PFSK-1 (cell line): ENCODE measurements at regions not wholly inside any gene's neighbourhood (a gene's known extent, or its start where the extent isn't known, plus 50 kb on each side); places are given as distances from the start of the nearest gene placed in this dataset.

ENCODE experiments used
- POLR2AphosphoS5 ChIP-seq: IDR thresholded peaks from 2 replicates; pipeline ENCODE4 v1.6.1; 2012; ENCODE audit warnings: low read depth, mild to moderate bottlenecking, control low read depth, low read length, moderate library complexity
- SIN3A ChIP-seq: IDR thresholded peaks from 2 replicates; pipeline ENCODE4 v1.6.1; 2012; ENCODE audit warnings: mild to moderate bottlenecking, low read length, moderate library complexity, borderline replicate concordance; ENCODE audit not compliant: insufficient read depth
- TAF1 ChIP-seq: IDR thresholded peaks from 2 replicates; pipeline ENCODE4 v1.6.1; 2012; ENCODE audit warnings: low read length, control low read depth, borderline replicate concordance; ENCODE audit not compliant: insufficient read depth
- TF ChIP-seq, protein P1 (sequence below), 2 experiments: IDR thresholded peaks; 2 replicates each; pipeline versions ENCODE4 v1.6.1 to v1.8.0; 2011 to 2012; ENCODE audit warnings: low read depth in 2 of 2, low read length in 2 of 2, control low read depth in 1 of 2, inconsistent platforms in 1 of 2, mild to moderate bottlenecking in 1 of 2, moderate library complexity in 1 of 2; ENCODE audit not compliant: insufficient read depth in 1 of 2

DNA sequence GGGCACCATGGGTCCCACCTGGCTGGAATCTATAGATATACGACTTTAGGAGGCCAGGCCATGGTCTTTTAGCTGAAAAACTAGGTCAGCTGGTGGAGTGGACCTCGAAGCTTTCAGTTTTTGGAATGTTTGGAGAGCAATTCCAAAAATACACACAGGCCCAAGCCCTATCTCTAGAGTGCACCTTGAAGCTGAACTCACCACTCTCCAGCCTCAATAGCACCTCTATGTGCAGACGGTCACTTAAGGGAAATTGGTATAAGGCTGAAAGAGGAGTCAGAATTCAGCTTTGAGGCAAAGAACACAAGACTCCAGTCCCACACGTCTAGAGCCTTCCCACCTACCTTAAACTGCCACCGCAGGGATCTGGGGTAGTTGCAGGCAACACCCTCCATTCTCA, 56.4 kb upstream of the KATNAL1 start:
- TF ChIP-seq POLR2AphosphoS5: no peak
- TF ChIP-seq, protein P1, sequence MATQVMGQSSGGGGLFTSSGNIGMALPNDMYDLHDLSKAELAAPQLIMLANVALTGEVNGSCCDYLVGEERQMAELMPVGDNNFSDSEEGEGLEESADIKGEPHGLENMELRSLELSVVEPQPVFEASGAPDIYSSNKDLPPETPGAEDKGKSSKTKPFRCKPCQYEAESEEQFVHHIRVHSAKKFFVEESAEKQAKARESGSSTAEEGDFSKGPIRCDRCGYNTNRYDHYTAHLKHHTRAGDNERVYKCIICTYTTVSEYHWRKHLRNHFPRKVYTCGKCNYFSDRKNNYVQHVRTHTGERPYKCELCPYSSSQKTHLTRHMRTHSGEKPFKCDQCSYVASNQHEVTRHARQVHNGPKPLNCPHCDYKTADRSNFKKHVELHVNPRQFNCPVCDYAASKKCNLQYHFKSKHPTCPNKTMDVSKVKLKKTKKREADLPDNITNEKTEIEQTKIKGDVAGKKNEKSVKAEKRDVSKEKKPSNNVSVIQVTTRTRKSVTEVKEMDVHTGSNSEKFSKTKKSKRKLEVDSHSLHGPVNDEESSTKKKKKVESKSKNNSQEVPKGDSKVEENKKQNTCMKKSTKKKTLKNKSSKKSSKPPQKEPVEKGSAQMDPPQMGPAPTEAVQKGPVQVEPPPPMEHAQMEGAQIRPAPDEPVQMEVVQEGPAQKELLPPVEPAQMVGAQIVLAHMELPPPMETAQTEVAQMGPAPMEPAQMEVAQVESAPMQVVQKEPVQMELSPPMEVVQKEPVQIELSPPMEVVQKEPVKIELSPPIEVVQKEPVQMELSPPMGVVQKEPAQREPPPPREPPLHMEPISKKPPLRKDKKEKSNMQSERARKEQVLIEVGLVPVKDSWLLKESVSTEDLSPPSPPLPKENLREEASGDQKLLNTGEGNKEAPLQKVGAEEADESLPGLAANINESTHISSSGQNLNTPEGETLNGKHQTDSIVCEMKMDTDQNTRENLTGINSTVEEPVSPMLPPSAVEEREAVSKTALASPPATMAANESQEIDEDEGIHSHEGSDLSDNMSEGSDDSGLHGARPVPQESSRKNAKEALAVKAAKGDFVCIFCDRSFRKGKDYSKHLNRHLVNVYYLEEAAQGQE (IDR thresholded peaks at IDR 0.05; ENCODE audit: insufficient read depth in 1 of 2, low read depth in 2 of 2, low read length in 2 of 2): no peak
- TF ChIP-seq SIN3A: no peak
- no peak for TF ChIP-seq TAF1
